Endothelial cell of hepatic sinusoid (primary cell): ENCODE measurements at regions not wholly inside any gene's neighbourhood (a gene's known extent, or its start where the extent isn't known, plus 50 kb on each side); places are given as distances from the start of the nearest gene placed in this dataset.

ENCODE experiments used
- in situ Hi-C: cut with HindIII; loops from 2 replicates; pipeline ENCODE4 v1.10.0; 2017; ENCODE audit warnings: low sequenced_read_pairs

DNA sequence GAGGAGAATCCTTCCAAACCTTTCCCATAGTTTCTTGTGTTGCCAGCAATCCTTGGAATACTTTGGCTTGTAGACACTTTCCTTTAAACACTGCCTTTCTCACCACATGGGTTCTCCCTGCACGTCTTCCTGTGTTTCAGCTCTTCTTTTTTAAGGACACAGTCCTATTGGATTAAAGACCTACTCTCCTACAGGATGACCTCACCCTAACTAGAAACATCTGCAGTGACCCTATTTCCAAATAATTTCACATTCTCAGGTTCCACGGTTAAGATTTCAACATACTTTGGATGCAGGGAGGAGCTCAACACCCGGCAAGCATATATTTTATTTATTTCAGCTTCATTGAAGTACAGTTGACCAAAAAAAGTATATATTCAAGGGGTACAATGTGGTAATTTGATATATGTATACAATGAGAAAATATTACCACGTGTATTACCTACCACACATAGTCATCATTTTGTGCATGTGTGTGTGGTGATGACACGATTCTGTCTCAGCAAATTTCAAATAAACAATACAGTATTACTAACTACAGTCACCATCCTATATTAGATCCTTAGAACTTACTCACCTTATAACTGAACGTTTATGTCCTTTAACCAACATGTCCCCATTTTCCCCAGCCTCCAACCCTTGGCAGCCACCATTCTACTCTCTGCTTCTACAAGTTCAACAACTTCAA lies 745.0 kb downstream of the CBLN2 start:
- in situ Hi-C loops: no loop called here

DNA sequence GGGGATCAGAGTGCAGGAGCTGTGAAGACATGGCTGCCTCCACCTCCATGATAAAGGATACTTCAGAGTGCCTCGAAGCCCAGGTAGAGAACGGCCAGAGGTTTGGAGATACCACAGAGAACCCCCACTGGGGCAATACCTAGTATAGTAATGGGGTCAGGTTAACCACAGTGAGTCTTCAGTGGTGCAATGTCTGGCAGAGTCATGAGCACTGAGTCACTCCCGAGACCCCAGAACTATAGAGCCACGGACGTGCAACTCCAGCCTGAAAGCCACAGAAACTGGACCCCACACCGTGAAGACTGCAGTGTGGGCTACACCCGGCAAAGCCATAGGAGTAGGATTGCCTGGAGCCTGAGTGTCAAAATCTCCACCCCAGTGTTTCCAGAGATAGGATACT lies 746.6 kb downstream of the CBLN2 start:
- in situ Hi-C loops: no loop called here

DNA sequence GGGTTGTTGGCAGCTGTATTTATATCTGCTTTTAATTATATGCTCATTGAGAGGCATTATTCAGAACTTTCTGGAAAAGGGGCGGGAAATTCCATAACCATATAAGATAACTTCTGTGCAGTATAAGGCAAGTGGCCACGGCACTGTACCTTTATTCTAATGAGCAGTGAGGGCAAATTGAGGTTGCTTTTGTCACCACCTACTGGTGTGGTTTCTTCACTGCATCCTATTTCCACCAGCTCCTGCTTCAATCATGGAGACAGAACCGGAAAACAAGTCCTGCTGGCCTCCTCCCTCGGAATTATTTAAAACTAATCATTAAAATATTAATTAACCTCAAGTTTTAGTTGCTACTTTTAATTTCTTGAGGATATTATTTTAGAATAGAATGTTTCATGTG lies 759.4 kb downstream of the CBLN2 start:
- in situ Hi-C loops: no loop called here

DNA sequence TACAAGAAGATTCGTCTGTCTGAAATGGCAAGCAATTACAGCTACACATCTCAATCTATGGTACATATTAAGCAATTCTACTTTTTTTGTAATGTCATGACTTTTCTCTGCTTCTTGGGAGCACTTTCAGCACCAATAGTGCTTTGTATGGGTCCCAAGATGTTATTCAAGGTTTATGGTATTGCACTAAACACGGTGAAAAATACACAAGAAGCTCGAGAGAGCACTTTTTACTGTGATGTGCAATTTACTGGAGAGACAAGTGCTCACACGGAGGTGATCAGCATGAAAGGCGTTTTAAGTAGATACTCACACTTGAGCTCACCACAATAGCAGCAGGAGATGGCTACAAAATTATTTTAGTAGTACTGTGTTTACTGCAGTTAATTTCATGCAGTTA lies 783.6 kb downstream of the CBLN2 start:
- in situ Hi-C loops: no loop called here

- in situ Hi-C loops: no loop called here
Observed at GRCh38 chr18:71754246-71754645, 789.9 kb downstream of the CBLN2 start.

DNA sequence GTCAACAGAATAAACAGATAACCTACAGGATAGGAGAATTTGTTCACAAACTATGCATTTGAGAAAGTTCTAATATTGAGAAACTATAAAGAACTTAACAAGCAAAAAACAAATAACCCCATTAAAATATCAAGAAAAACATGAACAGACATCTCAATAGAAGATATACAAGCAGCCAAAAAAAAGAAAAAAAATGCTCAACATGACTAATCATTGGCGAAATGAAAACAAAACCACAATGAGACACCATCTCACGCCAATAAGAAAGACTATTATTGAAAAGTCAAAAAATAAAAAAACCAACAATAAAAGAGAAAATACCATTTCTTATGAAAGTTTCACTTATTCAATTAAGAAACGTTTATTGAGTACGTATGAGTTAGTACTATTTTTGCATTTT lies 800.5 kb downstream of the CBLN2 start:
- in situ Hi-C loops: no loop called here

DNA sequence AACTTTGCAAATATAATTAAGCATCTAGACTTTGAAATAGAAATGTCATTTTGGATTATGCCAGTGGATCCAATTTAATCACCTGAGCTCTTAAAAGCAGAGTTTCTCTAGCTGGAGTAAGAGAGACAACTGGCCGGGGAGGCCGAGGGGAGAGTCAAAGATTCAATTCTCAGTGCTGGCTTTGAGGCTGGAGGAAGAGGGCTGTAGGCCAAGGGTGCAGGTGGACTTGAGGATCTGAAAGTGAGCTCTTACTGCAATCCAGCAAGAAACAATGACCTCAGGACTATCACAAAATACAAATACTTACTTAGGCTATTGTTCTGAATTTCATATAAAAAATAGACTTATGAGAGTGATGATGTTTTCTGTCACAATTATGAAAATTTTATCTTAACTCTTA lies 814.5 kb downstream of the CBLN2 start:
- in situ Hi-C loops: no loop called here

DNA sequence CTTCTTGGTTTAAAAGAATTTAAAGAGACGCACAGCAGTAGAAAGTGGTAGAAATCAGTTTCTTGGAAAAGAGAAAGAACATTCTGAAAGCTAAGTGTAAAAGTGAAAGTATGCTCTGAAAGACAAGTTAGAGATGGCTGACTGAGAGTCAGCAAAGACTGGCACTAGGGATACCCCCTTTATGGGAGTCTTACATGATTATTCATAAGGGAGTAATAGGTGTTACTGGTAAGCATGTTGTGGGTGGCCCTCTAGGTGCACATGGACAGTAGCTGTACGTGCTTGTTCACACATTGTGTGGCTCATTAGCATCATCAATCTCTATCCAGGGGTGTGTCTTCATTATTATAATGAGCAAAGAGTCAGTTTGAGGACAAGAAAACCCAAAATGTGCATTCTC lies 816.2 kb downstream of the CBLN2 start:
- in situ Hi-C loops: no loop called here

DNA sequence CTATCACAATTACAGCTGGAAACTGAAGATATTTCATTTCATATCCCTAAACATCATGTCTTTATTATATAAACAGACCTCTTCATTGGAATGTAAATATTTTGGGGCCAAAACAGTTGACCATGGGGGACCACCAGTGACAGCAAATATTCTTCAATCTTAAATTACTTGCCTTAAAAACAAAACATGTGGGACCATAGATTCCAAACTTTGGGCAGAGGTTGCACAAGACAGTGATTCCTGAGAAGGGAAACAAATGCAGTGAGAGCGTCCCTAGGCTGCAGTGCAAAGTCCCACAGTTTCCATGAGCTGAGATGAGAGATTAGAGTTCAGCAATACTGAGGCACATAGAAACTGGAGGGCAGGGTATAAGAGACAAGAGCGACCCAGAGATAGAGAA lies 818.9 kb downstream of the CBLN2 start:
- in situ Hi-C loops: no loop called here

GRCh38 chr18:71707985-71708500 lies 836.1 kb downstream of the CBLN2 start:
- in situ Hi-C loops: no loop called here

DNA sequence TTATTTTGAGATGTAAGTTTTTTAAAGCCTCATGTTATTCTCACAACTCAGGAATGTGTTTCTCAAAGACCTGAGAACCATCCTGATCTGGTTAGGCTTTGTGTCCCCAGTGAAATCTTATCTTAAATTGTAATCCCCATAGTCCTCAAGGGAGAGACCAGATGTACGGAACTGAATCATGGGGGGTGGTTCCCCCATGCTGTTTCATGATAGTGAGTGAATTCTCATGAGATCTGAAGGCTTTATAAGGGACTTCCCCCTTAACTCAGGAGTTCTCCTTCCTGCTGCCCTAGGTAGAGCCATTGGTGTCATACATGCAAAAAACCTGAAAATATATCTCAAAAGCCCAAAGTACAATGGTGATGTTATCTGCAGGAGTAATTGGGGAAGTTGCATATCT lies 836.7 kb downstream of the CBLN2 start:
- in situ Hi-C loops: no loop called here

DNA sequence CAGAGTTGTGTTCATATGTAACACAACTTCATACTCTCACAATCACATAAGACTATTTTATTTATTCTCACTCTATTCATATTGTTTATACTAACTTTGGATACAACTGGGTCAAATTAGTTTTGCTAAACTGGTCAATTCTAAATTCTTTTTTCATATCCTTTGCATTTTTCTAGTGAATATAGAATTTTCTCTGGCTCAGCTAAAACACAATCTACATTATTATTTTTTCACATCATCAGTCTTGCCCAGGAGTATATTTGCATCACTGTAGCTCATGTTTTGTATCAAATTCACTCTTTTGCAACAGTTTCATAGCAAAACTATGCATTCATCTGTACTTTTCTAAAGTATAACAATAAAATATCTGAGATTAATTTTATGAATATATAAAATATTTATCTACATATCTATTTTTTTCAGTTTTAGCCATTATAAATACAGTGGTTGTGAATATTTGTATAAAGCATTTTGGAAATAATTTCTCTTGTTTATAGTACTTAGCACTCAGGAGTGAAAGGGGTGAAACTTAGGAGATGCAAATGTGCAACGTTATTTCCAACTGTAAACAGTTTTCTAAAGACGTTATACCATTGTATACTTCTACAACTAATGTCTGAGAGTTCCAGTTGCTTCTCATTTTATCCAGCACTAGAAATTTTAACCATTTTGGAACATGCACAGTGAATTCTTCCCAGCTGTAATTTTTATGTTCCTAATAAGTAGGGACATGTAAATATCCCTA lies 854.6 kb downstream of the CBLN2 start:
- in situ Hi-C loops: no loop called here

GRCh38 chr18:71682591-71682990 lies 861.6 kb downstream of the CBLN2 start:
- in situ Hi-C loops: no loop called here

DNA sequence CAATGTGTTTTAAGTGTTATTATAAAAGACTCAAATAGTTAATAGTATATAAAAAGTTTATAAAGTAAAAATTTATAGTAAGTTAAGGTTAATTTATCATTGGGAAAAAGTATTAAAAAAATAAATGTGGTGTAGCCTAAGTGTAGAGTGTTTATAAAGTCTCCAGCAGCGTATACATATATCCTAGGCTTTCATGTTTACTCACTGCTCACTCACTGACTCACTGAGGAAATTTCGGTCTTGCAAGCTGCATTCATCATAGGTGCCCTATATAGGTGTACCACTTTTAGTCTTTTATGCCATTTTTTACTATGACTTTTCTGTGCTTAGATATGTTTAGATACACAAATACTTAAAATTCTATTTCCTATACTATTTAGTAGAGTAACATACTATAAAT lies 866.0 kb downstream of the CBLN2 start:
- in situ Hi-C loops: no loop called here

GRCh38 chr18:71673954-71674353 lies 870.2 kb downstream of the CBLN2 start:
- in situ Hi-C loops: no loop called here

GRCh38 chr18:71673498-71673897 lies 870.6 kb downstream of the CBLN2 start:
- in situ Hi-C loops: no loop called here

- in situ Hi-C loops: loop anchor here (5.0 kb wide), 1 partner anchor 44 kb away; no protein-coding TSS in a partner anchor
Observed at GRCh38 chr18:71666481-71666880, 877.7 kb downstream of the CBLN2 start.

GRCh38 chr18:71665131-71665530 lies 879.0 kb downstream of the CBLN2 start:
- in situ Hi-C loops: loop anchor here (5.0 kb wide), 1 partner anchor 43 kb away; no protein-coding TSS in a partner anchor

GRCh38 chr18:71643822-71644221 lies 900.3 kb downstream of the CBLN2 start:
- in situ Hi-C loops: no loop called here

DNA sequence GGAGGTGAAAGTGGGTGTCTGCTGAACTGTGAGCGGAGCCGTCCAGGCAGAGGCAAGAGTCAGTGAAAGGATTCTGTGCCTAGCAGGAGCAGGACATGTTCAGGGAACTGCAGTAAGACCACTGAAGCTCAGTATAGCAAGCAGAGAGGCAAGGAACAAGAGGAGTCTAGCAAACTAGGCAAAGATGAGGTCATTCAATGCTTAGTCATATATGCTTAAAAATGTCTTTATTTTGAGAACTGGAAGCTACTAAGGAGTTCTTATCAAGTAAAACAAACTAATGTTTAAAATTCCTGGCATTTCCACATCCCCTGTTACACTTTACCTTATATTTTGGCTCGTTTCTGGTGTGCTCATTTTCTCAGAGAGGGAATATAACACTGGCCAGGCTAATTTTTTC lies 913.4 kb downstream of the CBLN2 start:
- in situ Hi-C loops: no loop called here

- in situ Hi-C loops: no loop called here
Observed at GRCh38 chr18:71625556-71626090, 918.5 kb downstream of the CBLN2 start.

DNA sequence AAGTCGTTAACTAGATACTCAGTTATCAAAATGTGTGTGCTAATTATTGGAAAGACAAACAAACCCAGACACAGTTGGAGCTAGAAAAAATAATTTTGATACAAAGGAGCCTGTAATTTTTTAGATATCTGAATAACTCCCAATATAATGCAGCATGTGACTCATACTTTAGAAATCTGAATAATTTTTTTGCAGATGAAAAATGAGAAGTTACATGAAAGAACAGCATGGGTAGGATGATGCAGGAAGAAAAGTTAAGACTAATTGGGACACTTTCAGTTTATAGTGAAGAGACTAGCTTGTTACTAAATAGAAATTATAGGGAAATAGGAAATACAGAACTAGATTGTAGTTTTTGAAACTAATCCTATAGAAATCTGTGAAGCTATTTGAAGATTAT lies 945.8 kb downstream of the CBLN2 start:
- in situ Hi-C loops: no loop called here
